ENCODE measurements at regions not wholly inside any gene's neighbourhood (a gene's known extent, or its start where the extent isn't known, plus 50 kb on each side); places are given as distances from the start of the nearest gene placed in this dataset.

DNA sequence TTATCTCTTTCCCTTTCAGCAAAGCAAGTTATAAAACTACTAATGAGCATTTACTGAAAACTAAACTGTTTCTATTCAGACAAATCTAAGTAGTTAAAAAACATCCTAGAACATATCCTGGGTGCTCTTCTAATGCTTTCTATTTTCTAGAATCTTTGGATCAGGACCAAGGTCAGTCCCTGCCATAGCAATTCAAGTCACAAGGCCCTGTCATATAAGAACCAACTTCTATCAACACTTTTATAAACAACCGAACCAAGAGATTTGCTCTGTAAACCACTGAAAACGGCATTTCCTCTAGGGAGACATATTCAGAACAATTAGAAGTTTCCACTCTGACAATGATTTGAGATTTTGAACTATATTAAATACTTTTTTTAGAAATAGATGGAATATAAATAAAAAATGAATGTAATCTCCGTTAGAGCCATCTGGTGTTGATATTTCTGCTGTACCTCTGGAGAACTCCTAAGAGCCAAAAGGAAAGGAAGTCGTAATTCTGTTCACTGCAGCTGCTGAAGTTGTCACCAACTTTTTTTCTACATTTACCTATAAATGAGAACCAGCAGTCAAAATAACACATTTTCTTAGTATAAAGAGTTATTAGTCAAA lies 51.4 kb upstream of the LGSN start:
- Mint-ChIP-seq H3K36me3 (ENCODE audit: insufficient read depth in 2 of 2) (no peaks in the 10 kb centered on the region), H3K9me3 (peaks cover 0 to 2% of the 10 kb centered on the region in 2 donors), H3K4me3 (no peak overlapping the region), H3K4me1 (ENCODE audit: low read depth) (no peaks in the 10 kb centered on the region), H3K27me3 (ENCODE audit: low read depth) (no peaks in the 10 kb centered on the region), H3K27ac (no peak overlapping the region)
- ATAC-seq (replicated peaks in 1 of 2) (no peak), DNase-seq (no peak)

DNA sequence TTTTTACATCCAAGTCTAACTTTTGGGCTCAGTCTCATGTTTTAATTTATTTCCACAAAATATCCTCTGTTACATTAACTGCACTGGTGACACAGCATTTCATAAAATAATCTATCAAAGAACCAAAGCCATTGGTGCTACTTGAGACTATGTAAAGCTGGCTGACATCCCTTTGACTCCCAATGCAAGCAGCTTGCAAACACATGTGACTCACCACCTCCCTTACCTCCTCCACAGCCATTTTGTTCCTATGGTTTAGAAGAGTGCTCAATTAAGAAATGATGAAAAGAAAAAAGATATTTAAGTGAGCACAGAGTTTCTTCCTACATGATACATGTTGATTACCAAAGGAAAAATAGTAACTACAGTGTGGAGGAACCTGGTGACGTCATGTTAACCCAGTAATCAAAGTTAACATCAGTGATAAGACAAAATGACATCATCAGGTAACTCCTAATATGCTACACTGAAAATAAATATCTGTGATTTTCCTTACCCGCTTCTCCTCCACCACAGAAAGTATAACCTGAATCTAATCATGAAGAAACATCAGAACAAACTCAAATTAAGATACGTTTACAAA lies 53.3 kb upstream of the LGSN start:
- no peaks in the 10 kb centered on the region for H3K27me3 Mint-ChIP-seq (ENCODE audit: low read depth)
- H3K4me3 Mint-ChIP-seq = no peak overlapping the region
- H3K4me1 Mint-ChIP-seq (ENCODE audit: low read depth) = no peaks in the 10 kb centered on the region
- H3K27ac Mint-ChIP-seq = no peak overlapping the region
- DNase-seq (no peak), ATAC-seq (replicated peaks in 1 of 2) (no peak)
- H3K36me3 Mint-ChIP-seq (ENCODE audit: insufficient read depth in 2 of 2) = peaks cover 0 to 3% of the 10 kb centered on the region in 2 donors
- H3K9me3 Mint-ChIP-seq = peaks cover 0 to 4% of the 10 kb centered on the region in 2 donors

DNA sequence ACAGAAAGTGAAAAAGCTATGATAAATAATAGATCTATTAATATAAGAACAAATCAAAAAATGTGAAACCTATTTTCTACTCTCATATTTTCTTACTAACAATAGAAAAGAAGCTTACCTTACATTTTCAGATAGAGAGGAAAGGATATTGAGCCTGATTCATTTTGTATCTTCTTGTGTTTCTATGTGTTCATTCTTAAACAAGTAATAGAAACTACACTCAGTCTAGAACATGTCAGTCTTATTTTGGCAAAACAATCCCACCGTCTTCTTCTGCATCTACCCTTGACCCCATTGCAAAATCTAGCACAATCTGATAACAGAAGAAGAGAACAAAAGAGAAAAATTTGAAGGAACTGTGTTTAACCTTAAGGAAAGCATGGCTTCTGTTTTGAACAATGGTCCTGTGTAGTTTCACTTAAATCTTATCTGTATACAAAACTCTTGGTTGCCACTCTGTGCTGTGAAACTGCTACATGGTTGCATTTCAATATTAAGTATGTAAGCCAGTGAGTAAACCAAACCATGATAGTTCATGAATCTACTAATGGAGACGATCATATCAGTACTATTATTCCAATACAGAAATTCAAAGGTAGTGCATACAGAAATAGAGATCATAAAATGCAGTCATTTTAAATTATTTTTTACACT lies 69.5 kb upstream of the LGSN start:
- DNase-seq (no peak), ATAC-seq (replicated peaks in 1 of 2) (no peak)
- peaks cover 0 to 2% of the 10 kb centered on the region in 2 donors for H3K9me3 Mint-ChIP-seq
- H3K4me3 Mint-ChIP-seq = no peak overlapping the region
- H3K27me3 Mint-ChIP-seq (ENCODE audit: low read depth) = no peaks in the 10 kb centered on the region
- H3K36me3 Mint-ChIP-seq (ENCODE audit: insufficient read depth in 2 of 2) = peaks cover 0 to 1% of the 10 kb centered on the region in 2 donors
- no peak overlapping the region for H3K27ac Mint-ChIP-seq
- H3K4me1 Mint-ChIP-seq (ENCODE audit: low read depth) = no peaks in the 10 kb centered on the region

DNA sequence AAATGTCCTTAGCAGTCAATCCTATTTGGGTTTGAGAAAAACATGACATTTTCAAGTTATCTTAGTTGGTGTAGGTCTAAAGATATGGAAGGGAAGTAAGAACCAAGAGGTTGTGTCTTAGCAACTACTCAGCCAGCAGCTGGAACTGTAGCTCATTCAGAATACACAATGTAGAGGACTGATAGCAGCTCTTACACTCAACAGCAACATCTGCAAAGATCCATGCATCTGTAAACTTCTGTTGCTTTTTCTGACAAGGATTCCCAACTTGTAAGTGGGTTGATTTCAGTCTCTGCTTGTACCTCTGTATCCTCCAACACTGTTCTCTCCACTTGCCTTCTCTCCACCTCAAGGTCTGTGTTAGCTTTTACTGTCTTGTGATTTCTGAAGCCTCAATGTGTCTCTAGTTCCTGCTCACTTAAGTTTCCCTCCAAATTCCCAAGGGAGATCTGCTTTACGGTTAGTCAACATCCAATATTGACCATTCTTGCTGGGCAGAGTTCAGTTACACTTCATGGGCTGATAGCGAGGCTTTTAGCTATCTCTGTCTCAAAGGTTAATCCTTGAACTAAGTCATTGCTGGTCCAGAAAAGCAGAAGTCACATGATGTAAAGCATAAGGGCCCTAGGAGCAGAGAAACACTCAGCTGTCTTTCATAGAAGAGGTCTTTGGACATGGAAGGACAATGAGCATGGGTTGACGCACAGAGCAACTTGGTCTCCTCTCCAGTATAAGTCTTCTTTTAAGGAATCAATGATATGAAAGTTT lies 71.6 kb upstream of the LGSN start:
- H3K4me3 Mint-ChIP-seq = no peak overlapping the region
- DNase-seq (no peak), ATAC-seq (replicated peaks in 1 of 2) (no peak)
- H3K27me3 Mint-ChIP-seq (ENCODE audit: low read depth) = no peaks in the 10 kb centered on the region
- H3K27ac Mint-ChIP-seq = no peak overlapping the region
- no peaks in the 10 kb centered on the region for H3K4me1 Mint-ChIP-seq (ENCODE audit: low read depth)
- H3K36me3 Mint-ChIP-seq (ENCODE audit: insufficient read depth in 2 of 2) = peaks cover 0 to 1% of the 10 kb centered on the region in 2 donors
- H3K9me3 Mint-ChIP-seq = no peaks in the 10 kb centered on the region

DNA sequence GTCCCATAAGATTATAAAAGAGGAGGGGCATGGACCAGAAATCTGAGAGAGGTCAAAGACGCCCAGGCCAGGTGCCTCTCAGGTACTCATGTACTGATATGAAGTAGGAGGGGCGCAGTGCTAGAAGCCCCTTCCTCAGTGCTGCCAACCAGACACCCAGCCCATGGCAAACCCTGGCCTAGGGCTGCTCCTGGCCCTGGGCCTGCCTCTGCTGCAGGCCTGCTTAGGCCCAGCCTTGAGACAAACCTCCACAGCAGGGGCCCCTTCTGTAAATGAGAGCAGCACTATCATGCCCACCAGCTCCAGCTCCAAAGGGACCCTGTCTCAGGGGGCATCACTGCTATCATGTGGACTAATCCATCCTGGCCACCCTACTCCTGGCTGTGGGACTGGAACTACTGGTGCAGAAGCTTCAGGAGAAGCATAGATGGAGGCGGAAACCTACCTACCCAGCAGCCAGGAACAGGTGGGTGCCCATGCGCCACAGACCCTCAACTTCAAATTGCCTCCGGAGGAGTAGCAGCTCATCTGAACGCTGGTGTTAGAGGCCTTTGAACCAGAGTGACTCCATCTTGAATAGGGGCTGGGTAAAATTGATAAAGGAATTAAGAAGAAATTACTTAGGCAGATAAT lies 72.4 kb upstream of the LGSN start:
- Mint-ChIP-seq H3K9me3 (no peaks in the 10 kb centered on the region), H3K4me3 (no peak overlapping the region), H3K4me1 (ENCODE audit: low read depth) (no peaks in the 10 kb centered on the region), H3K27me3 (ENCODE audit: low read depth) (no peaks in the 10 kb centered on the region), H3K27ac (no peak overlapping the region), H3K36me3 (ENCODE audit: insufficient read depth in 2 of 2) (peaks cover 0 to 1% of the 10 kb centered on the region in 2 donors)
- no peak for DNase-seq
- ATAC-seq (replicated peaks in 1 of 2) = no peak

DNA sequence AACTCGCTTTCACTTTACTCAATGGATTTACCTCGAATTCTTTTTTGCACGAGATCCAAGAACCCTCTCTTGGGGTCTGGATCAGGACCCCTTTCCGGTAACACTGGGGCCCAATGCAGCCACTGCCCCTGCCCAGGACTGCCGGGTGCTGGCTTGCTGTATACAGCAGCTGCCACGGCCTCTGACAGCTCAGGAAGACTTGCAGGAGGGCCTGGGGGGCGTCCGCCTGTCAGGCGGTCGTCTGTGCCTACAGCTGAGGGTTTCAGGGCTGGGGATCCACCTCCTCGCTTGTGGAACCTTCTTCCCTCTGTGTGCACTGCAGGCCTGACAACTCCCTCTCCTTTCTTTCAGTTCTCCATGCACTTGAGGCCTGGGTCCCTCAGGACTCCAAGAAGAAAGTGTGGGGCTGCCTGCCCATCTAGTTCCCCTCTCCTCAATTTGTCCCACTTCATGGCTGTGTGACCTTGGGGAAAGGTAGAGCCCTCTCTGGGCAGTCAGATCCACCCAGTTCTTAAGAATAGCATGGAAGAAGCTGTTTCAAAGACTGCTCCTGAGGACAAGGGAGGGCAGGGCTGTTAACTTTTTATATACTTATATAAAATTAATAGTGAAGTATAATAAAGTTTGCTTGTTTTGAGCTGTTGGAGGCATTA lies 75.0 kb upstream of the LGSN start:
- Mint-ChIP-seq H3K4me3 (no peak overlapping the region), H3K27ac (no peak overlapping the region), H3K9me3 (no peaks in the 10 kb centered on the region), H3K4me1 (ENCODE audit: low read depth) (no peaks in the 10 kb centered on the region), H3K36me3 (ENCODE audit: insufficient read depth in 2 of 2) (peaks cover 0 to 1% of the 10 kb centered on the region in 2 donors), H3K27me3 (ENCODE audit: low read depth) (no peaks in the 10 kb centered on the region)
- ATAC-seq (replicated peaks in 1 of 2) (no peak), DNase-seq (no peak)

DNA sequence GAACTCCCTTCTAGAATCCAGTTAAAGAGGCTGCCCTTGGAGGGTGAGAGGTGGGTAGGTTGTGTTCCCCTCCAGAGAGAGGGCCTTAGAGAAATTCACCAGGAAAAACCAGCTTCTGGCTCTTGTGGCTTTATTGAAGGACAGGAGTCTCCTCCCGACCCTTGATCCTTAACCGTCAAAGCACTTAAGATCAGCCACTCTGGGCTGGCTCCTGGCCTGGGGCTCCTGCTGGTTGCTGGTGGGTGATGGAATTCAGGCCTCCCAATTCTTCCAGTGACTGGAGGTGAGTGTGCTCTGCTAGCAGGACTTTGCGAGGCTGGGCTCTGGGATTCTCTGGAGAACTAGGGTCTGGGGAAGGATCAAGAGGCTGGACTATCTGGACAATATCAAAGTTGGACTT lies 75.6 kb upstream of the LGSN start:
- H3K4me1 Mint-ChIP-seq (ENCODE audit: low read depth) = no peaks in the 10 kb centered on the region
- H3K4me3 Mint-ChIP-seq = no peak overlapping the region
- no peak for DNase-seq
- H3K36me3 Mint-ChIP-seq (ENCODE audit: insufficient read depth in 2 of 2) = peaks cover 0 to 1% of the 10 kb centered on the region in 2 donors
- no peaks in the 10 kb centered on the region for H3K9me3 Mint-ChIP-seq
- ATAC-seq (replicated peaks in 1 of 2) = no peak
- no peak overlapping the region for H3K27ac Mint-ChIP-seq
- H3K27me3 Mint-ChIP-seq (ENCODE audit: low read depth) = no peaks in the 10 kb centered on the region

DNA sequence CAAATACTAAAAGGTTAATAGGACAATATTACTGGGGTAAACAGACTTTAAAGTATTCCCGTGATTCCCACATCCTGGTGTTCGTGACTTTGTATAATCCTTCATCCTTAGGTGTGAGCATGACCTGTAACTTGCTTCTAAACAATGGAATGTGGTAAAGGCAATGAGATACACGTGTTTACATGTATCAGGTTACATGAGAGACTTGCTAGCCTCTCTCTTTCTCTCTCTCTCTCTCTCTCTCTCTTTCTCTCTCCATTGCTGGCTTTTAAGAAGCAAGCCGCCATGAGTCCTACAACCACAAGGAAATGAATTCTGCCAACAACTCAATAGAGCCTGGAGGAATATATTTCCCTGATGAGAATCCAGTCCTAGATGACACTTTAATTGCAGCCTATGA lies 83.9 kb upstream of the LGSN start:
- ATAC-seq (replicated peaks in 1 of 2) (no peak), DNase-seq (no peak)
- no peak overlapping the region for H3K4me3 Mint-ChIP-seq
- no peaks in the 10 kb centered on the region for H3K27me3 Mint-ChIP-seq (ENCODE audit: low read depth)
- H3K9me3 Mint-ChIP-seq = peaks cover 0 to 2% of the 10 kb centered on the region in 2 donors
- no peaks in the 10 kb centered on the region for H3K36me3 Mint-ChIP-seq (ENCODE audit: insufficient read depth in 2 of 2)
- H3K27ac Mint-ChIP-seq = no peak overlapping the region
- no peaks in the 10 kb centered on the region for H3K4me1 Mint-ChIP-seq (ENCODE audit: low read depth)

DNA sequence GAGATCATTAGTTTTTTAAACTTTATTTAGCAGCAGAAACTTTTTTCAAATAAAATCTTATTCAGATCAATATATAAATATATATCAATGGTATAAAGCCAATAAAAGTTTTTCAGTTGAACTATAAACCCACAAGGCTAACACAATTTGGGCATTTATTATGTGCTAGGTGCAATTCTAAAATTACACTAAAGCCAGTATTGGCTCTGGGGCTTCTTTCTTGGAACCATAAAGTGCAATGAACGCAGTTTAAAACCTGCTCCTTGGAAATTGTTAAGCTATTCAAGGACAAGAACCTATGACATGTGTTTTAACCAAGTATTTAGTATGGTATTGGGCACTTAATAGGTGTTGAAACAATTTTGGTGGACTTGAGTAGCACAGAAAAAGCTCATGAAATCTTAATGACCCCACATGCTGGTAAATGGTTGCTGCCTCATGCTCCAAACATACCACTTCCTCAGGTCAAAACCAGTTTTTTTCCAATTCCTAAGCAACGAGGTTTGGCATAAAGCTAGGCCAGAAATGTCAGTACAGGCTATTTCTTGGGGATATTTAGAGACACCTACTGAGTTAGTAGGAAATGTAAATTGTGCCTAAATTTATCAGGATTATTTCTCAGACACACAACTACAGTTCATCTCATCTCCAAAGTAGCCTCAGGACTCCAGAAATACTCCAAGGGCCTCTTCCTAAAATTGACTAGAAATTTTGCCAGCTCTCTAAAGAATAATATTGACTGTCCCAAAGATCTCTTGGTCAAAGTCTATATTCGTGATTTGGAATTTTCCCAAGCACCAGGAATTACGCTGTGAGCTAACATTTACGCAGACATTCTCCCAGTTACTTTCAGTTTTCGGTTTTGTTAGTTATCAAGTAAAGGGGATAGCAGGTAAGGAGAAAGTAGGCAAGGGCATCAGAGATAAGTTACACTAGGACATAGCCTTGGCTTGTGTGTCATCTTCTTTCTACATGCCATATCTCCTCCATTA lies 90.9 kb upstream of the LGSN start:
- Mint-ChIP-seq H3K9me3 (peaks cover 0 to 2% of the 10 kb centered on the region in 2 donors), H3K4me3 (no peak overlapping the region)

DNA sequence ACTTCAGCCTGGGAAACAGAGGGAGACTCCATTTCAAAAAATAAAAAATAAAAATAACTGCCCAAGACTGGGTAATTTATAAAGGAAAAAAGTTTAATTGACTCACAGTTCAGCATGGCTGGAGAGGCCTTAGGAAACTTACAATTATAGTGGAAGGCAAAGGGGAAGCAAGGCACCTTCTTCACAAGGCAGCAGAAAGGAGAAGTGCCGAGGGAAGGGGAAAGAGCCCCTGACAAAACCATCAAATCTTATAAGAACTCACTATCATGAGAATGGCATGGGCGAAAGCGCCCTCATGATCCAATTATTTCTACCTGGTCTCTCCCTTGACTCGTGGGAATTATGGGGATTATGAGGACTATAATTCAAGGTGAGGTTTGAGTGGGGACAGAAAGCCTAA lies 95.5 kb upstream of the LGSN start:
- ATAC-seq (replicated peaks in 1 of 2) (no peak), DNase-seq (no peak)
- Mint-ChIP-seq H3K27ac (no peak overlapping the region), H3K36me3 (ENCODE audit: insufficient read depth in 2 of 2) (no peaks in the 10 kb centered on the region), H3K4me3 (no peak overlapping the region), H3K9me3 (no peaks in the 10 kb centered on the region), H3K27me3 (ENCODE audit: low read depth) (no peaks in the 10 kb centered on the region), H3K4me1 (ENCODE audit: low read depth) (no peaks in the 10 kb centered on the region)

More for the DNA sequence above, 90.9 kb upstream of the LGSN start:
- DNase-seq (no peak), ATAC-seq (replicated peaks in 1 of 2) (no peak)
- Mint-ChIP-seq H3K27ac (no peak overlapping the region), H3K27me3 (ENCODE audit: low read depth) (no peaks in the 10 kb centered on the region), H3K4me1 (ENCODE audit: low read depth) (no peaks in the 10 kb centered on the region), H3K36me3 (ENCODE audit: insufficient read depth in 2 of 2) (no peaks in the 10 kb centered on the region)

DNA sequence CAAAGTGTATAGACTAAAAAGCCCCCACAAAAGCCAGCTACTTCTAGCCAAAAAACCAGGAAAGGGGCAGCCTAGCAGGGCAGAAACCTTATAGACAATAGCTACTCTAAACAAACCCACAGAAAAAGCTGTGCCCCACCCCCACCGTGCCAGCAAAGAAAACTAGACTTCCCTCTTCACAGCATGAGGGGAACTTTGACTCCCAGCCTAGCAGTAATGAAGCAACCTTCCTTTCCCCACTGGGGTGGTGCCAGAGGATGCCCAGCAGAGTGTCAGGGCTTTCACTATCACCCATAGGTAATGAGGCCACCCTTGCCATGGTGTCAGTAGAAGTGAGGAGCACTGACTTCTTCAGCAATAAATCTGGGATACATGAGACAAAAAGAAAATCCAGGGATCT lies 99.0 kb upstream of the LGSN start:
- no peak overlapping the region for H3K4me3 Mint-ChIP-seq
- peaks cover 0 to 2% of the 10 kb centered on the region in 2 donors for H3K9me3 Mint-ChIP-seq
- ATAC-seq (replicated peaks in 1 of 2) = no peak
- H3K4me1 Mint-ChIP-seq (ENCODE audit: low read depth) = no peaks in the 10 kb centered on the region
- H3K27ac Mint-ChIP-seq = no peak overlapping the region
- H3K27me3 Mint-ChIP-seq (ENCODE audit: low read depth) = no peaks in the 10 kb centered on the region
- DNase-seq = no peak
- no peaks in the 10 kb centered on the region for H3K36me3 Mint-ChIP-seq (ENCODE audit: insufficient read depth in 2 of 2)

DNA sequence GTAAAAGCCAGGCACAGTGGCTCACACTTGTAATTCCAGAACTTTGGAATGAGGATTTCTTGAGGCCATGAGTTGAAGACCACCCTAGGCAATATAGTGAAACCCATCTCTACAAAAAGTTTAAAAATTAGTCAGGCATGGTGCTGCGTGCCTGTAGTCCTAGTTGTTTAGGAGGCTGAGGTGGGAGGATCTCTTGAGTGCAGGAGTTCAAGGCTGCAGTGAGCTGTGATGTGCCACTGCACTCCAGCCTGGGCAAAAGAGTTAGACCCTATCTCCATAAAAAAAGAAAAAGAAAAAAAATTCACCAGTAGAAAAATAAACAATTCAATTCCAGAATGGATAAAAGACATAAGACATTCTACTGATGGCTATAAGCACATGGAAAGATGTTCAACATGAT lies 104.9 kb upstream of the LGSN start:
- H3K36me3 Mint-ChIP-seq (ENCODE audit: insufficient read depth in 2 of 2) = no peaks in the 10 kb centered on the region
- no peak overlapping the region for H3K27ac Mint-ChIP-seq
- ATAC-seq (replicated peaks in 1 of 2) = no peak
- no peaks in the 10 kb centered on the region for H3K4me1 Mint-ChIP-seq (ENCODE audit: low read depth)
- no peaks in the 10 kb centered on the region for H3K27me3 Mint-ChIP-seq (ENCODE audit: low read depth)
- DNase-seq = no peak
- no peak overlapping the region for H3K4me3 Mint-ChIP-seq
- peaks cover 0 to 2% of the 10 kb centered on the region in 2 donors for H3K9me3 Mint-ChIP-seq

All from activated T-cell treated with anti-CD3 and anti-CD28 coated beads, Interleukin-2, amount 50 U/mL, for 72 hours (primary cell).